Skin of body (tissue), 1 donor: ENCODE measurements at regions not wholly inside any gene's neighbourhood (a gene's known extent, or its start where the extent isn't known, plus 50 kb on each side); places are given as distances from the start of the nearest gene placed in this dataset.
A peak's percentile ranks its signal among the peaks of the same experiment; 100 is the strongest.

ENCODE experiments used
- DNase-seq: peaks from one replicate; lab custom pipeline; 2025; lab: John Stamatoyannopoulos, UW

DNA sequence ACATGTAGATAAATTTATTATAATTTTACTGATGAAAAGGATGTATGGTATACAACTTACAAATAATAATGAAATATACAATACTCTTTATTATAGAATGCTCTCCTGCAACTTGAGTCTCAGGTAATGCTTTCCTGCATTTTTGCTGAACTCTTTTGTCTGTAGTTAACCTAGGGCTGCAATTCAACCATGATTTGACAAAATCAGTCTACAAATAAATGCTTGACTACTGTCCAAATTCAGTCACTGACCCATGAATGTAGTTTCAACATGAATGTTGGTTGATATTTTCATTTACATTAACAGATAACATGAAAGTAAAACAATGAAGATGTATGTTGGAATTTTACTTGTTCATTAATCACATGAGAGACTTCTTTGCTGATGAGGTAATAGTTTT is 320.9 kb downstream of the ZSWIM6 start:
- no peak for DNase-seq

GRCh38 chr5:61653807-61654580 is 321.9 kb downstream of the ZSWIM6 start:
- DNase-seq, result no peak

DNA sequence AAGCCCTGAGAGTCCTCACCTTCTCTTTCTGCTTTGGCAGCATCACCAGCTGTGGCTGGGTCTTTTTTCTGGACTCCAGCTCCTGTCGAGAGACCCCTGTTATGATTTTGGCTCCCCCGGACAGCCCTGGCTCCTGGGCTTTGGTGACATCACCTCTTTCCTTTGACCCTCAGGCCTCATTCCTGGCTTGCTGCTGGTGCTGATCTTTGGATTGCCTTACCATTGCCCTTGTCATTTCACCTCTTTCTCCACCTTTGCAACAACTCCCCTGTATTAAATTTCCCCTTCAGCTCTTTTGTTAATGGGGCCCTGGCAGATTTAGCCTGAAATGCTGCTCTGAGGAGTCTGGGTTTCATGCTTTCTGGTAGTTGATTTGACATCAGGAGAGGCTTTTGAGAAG is 322.8 kb downstream of the ZSWIM6 start:
- no peak for DNase-seq

DNA sequence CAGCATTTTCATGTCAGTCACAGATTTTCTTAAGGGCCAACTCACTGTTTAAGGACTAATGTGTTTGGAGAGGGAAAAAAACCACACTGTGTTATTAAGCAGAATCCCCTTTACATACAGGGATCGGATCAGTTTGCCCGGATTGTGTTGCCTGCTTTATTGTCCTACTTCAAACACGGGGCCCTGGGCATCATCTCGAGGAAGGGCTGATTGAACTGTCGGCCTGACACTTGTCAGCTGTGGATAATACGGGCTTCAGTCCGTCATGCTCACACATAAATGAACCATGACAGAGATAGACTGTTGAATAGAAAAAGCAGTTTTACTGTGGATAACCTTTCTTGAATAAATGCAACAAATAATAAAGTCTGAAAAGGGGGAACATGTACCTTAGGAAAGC is 325.0 kb downstream of the ZSWIM6 start:
- no peak for DNase-seq

DNA sequence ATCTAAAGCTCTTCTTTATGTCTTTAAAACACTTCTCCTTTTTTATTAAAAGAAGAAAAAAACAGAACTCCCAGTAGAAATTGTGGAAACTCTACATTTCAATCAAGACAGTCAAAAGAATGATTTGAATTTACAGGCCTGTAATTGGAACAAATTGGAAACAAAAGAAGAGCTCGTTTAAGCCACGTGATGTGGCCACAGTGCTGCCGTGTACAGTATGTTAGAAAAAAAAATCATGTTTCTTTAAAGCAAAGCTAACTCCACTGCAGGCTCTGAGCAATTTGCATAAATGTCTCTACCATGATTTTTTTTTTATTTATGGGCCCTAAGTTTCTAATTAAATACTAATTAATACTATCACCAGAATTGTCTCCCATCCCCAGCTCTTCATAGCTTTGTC is 325.6 kb downstream of the ZSWIM6 start:
- no peak for DNase-seq

- no peak for DNase-seq
These were observed 326.5 kb downstream of the ZSWIM6 start for GRCh38 chr5:61658592-61659008.

- DNase-seq, result no peak
These were observed 327.2 kb downstream of the ZSWIM6 start for GRCh38 chr5:61659221-61659696.

GRCh38 chr5:61662670-61663069 is 330.6 kb downstream of the ZSWIM6 start:
- no peak for DNase-seq

GRCh38 chr5:61666064-61666621 is 334.1 kb downstream of the ZSWIM6 start:
- no peak for DNase-seq

DNA sequence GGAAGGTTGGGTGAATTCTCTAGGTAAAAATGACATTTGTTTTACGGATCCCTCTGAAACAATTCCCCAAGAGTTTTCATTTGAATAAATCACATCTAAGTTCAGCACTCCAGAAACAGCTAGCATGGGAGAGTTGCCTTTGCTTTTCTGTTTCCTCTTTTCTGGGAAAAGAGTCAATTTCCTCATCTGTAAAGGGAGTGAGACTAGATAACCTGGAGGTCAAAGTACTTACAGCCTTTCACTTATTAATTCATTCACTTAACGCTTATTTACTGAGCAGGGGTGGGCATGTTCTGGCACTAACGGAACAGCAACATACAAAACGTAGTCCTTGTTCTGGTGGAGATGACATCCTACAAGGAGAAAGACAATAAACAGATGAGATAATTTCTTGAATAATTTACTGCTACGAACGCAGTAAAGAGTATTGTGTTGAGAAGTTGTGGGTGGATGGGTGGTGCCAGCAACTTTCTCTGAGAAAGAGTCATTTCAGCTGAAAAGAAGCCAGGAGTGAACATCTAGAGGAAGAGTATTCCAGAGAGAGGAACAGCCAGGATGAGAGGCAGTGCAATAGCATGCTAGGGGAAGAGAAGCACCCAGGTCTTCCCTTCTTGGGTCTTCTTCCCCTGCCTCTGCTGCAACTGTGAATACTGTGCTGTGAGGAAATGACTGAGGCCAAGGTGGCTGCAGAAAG is 335.6 kb downstream of the ZSWIM6 start:
- no peak for DNase-seq

DNA sequence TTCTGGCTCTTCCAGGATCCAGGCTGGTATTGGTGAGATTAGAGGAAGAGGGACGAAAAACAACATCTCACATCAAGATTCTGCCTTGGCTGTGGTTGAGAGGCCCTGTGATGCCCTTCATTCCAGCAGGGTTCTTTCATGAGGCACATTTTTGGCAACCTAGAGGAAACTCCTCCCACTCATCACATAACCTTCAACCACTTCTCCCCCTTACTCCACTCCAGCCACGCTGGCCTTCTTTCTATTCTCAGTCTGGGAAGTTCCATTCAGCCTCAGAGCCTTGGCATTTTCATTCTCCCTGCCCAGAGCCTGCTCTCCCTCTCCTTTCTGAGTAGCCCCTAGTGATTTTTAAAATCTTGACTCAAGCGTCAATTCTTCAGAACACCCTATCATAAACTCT is 337.5 kb downstream of the ZSWIM6 start:
- DNase-seq, result no peak

- no peak for DNase-seq
These were observed 338.9 kb downstream of the ZSWIM6 start for GRCh38 chr5:61670941-61671340.

GRCh38 chr5:61673007-61673735 is 341.1 kb downstream of the ZSWIM6 start:
- DNase-seq, result peak; percentile 13

- no peak for DNase-seq
These were observed 342.3 kb downstream of the ZSWIM6 start for GRCh38 chr5:61674378-61674777.

- peak; percentile 27 for DNase-seq
These were observed 343.1 kb downstream of the ZSWIM6 start for GRCh38 chr5:61675015-61675692.

DNA sequence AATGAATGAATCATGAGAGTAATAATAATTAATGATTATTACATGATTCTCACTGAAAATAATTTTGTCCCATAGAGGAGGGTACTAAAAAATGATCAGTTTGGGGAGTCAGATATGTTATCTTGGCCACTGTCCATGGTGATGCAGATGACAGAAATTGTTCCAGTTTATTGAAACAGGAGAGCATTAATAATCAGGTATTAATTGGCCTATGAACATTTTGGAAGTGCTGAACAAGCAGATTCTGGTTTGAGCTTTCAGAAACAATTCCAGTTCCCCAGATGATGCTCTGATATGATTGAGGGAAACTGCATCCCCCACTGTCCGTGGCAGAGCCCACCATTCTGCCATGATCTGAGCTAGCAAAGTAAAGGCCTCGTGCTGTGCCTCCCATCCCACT is 345.2 kb downstream of the ZSWIM6 start:
- DNase-seq, result no peak

DNA sequence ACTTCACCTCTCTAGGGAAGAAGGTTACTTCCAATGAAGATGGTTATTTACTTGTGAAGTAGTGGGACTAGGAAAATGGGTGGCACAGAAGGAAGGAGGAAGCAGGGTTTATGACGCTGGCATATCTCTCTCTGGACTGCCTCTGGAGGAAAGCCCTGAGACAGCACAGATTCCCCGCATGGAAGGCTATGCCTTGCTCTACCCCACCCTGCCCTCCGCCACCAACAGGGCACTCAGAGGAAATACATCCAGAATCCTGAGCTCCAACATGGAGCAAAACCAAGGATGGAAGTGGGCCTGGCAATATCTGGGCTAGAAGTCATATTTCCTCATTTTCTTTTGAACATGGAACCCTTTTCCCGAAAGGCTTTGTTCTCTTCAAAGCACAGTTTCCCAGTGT is 346.9 kb downstream of the ZSWIM6 start:
- DNase-seq, result no peak

- no peak for DNase-seq
These were observed 347.5 kb downstream of the ZSWIM6 start for GRCh38 chr5:61679562-61679961.

DNA sequence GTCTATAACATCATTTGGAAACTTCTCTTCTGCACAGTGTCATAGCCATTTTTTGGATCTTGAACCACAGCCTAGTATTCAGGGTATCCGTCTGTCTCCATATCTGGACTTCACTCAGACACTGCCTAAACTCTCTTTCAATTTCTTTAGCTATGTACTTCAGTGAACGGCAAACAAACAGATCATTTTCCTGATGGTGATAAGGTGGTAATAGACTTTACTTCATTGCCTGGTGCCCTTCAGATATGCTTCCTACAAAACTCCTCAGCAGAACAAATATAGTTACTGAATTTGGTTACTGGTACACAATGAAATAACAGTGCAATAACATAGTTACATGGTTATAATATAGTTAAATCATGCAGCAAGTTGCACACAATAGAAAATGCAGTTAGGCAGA is 348.2 kb downstream of the ZSWIM6 start:
- DNase-seq, result no peak

GRCh38 chr5:61683148-61683547 is 351.1 kb downstream of the ZSWIM6 start:
- no peak for DNase-seq

GRCh38 chr5:61683926-61684325 is 351.9 kb downstream of the ZSWIM6 start:
- no peak for DNase-seq
